GM12874 (cell line): ENCODE measurements at regions not wholly inside any gene's neighbourhood (a gene's known extent, or its start where the extent isn't known, plus 50 kb on each side); places are given as distances from the start of the nearest gene placed in this dataset.

Experiments
- TF ChIP-seq, protein P1 (sequence below): IDR thresholded peaks from 2 replicates; pipeline ENCODE4 v1.5.1; 2011; ENCODE audit warnings: low read depth, mild to moderate bottlenecking, control low read depth, low read length, moderate library complexity; ENCODE audit not compliant: insufficient read depth

DNA sequence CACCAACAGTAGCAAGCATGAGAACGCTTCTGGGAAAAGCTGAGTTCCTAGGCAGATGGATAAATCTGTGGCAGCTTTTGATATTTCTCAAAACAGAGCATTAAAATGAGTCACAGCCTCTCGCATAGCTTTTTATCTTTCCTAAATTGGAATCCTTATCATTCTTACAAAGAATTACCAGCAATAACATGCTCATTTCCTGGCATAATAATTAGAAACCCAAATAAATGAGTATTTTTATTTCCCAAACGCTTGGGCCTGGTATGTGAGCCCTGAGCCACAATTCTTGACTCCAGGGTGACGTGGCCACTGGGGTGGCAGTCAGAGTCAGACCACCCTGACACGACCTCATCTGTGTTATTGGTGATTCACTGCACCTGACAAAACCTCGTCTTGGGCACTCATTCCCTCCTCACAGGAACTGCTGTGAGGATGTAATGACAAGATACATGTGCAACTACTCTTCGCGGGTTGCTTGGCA is 210.7 kb downstream of the ARL4C start:
- TF ChIP-seq, protein P1, sequence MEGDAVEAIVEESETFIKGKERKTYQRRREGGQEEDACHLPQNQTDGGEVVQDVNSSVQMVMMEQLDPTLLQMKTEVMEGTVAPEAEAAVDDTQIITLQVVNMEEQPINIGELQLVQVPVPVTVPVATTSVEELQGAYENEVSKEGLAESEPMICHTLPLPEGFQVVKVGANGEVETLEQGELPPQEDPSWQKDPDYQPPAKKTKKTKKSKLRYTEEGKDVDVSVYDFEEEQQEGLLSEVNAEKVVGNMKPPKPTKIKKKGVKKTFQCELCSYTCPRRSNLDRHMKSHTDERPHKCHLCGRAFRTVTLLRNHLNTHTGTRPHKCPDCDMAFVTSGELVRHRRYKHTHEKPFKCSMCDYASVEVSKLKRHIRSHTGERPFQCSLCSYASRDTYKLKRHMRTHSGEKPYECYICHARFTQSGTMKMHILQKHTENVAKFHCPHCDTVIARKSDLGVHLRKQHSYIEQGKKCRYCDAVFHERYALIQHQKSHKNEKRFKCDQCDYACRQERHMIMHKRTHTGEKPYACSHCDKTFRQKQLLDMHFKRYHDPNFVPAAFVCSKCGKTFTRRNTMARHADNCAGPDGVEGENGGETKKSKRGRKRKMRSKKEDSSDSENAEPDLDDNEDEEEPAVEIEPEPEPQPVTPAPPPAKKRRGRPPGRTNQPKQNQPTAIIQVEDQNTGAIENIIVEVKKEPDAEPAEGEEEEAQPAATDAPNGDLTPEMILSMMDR = no peak

DNA sequence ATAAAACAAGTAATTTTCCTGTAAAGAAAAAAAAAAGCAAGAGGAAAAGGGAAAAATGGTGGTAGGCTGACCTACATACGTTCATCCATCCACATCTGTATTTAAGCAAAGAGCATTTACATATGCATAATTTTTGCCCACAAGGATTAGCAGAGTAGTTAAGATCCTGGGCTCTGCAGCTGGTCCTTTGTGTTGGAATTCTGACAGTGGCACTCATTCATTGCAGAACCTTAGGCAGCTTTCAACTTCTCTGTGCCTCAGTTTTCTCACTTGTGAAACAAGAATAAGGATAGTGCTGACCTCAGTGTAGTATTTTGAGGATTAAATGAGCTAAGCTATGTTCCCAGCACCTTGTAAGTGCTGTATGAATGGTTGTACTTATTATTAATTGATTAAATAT is 211.3 kb downstream of the ARL4C start:
- TF ChIP-seq, protein P1 = no peak

DNA sequence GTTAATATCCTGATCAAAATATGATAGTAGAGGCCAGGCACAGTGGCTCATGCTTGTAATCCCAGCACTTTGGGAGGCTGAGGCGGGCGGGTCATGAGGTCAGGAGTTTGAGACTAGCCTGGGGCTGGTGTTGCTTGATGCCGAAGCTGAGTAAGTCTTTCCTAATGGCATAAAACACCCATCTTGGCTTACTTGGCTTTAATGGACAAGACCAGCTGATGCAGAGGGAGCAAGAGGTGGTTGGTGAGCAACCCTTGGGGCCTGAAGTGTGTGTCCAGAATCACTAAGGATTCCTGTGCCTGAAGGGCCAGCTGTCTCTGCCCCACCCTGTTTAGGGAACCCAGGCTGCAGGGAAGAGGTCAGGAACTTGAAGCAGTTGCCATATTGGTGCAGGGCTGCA is 217.2 kb downstream of the ARL4C start:
- TF ChIP-seq, protein P1 = no peak

DNA sequence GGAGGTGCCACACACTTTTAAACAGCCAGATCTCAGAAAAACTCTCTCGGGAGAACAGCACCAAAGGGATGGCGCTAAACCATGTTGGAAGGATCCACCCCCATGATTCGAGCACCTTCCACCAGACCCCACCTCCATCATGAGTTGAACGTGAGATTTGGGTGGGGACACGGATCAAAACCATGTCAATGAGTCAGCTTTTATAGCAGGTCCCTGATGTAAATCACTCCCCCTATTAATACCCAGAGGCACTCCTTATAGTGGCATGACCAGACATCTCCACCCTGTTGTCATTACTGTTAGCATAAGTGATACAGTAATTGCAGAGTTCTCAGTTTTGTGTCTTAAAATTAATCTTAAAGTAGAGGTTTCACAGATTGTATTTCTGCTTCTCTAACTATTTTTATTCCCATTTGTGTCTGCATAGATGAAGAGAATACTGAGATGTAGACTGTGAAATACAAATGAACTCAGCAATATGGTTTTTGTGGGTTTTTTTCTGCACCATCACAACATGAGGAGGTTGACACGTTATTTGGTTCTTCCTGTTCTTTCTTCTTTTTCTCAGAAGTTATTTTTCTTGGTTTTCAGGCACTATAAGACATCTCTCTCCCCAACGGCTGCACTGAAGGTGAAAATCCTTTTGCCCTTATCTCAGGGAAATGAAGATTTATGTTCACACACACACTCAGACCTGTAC is 218.2 kb downstream of the ARL4C start:
- TF ChIP-seq, protein P1 = no peak

GRCh38 chr2:234275515-234275914 is 221.4 kb downstream of the ARL4C start:
- TF ChIP-seq, protein P1 = no peak

- TF ChIP-seq, protein P1 = no peak
These were observed 222.8 kb downstream of the ARL4C start for GRCh38 chr2:234273887-234274584.

- TF ChIP-seq, protein P1 = no peak
These were observed 221.8 kb downstream of the SPP2 start for GRCh38 chr2:234272069-234272850.
